H1 (cell line): ENCODE measurements at regions not wholly inside any gene's neighbourhood (a gene's known extent, or its start where the extent isn't known, plus 50 kb on each side); places are given as distances from the start of the nearest gene placed in this dataset.

Source experiments
- BACH1 ChIP-seq: IDR thresholded peaks from 2 replicates; pipeline ENCODE4 v1.6.1; 2012; ENCODE audit warnings: low read length, improper control_type of control experiment
- CBX5 ChIP-seq: fragments of 300-800, 300-1000 bp; sonication (generic); IDR thresholded peaks from 2 replicates; pipeline ENCODE4 v1.7.1; 2016; ENCODE audit warnings: antibody characterized with exemption, low read length, low read depth
- CHD2 ChIP-seq: IDR thresholded peaks from 2 replicates; pipeline ENCODE4 v1.6.1; 2012; ENCODE audit warnings: low read length, improper control_type of control experiment
- GABPA ChIP-seq: IDR thresholded peaks from 2 replicates; pipeline ENCODE4 v1.6.1; 2011; ENCODE audit warnings: mild to moderate bottlenecking, low read length, moderate library complexity, borderline replicate concordance; ENCODE audit not compliant: insufficient read depth
- SIX5 ChIP-seq: IDR thresholded peaks from 2 replicates; pipeline ENCODE4 v1.6.1; 2011; ENCODE audit warnings: mild to moderate bottlenecking, low read depth, low read length
- TEAD4 ChIP-seq: IDR thresholded peaks from 2 replicates; pipeline ENCODE4 v1.6.1; 2012; ENCODE audit warnings: low read depth, low read length, inconsistent platforms, mixed read lengths
- TF ChIP-seq, protein P1 (sequence below): fragments of 300-600 bp; sonication (generic); IDR thresholded peaks from 2 replicates; pipeline ENCODE4 v1.7.1; 2012; ENCODE audit warnings: low read length, moderate library complexity, mild to moderate bottlenecking, inconsistent platforms; ENCODE audit not compliant: insufficient replicate concordance

DNA sequence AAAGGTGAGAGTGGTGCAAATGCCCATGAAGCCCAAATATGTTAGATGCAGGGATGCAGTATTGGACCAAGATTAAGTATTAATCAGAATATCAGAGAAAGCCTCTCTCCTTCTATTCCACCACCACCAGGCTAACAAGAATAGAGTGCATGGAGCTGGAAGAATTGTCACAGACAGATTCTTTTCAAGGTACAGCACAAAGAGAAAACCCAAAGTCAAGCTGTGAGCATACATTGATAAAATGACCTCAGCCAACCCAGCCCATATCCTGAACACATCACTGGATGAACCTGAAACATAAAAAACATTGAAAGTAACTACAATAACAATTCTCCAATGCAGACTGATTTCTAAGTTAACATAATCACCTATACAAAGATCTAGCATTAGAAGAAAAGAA lies 445.7 kb upstream of the NETO1 start (continued):
- TF ChIP-seq, protein P1, sequence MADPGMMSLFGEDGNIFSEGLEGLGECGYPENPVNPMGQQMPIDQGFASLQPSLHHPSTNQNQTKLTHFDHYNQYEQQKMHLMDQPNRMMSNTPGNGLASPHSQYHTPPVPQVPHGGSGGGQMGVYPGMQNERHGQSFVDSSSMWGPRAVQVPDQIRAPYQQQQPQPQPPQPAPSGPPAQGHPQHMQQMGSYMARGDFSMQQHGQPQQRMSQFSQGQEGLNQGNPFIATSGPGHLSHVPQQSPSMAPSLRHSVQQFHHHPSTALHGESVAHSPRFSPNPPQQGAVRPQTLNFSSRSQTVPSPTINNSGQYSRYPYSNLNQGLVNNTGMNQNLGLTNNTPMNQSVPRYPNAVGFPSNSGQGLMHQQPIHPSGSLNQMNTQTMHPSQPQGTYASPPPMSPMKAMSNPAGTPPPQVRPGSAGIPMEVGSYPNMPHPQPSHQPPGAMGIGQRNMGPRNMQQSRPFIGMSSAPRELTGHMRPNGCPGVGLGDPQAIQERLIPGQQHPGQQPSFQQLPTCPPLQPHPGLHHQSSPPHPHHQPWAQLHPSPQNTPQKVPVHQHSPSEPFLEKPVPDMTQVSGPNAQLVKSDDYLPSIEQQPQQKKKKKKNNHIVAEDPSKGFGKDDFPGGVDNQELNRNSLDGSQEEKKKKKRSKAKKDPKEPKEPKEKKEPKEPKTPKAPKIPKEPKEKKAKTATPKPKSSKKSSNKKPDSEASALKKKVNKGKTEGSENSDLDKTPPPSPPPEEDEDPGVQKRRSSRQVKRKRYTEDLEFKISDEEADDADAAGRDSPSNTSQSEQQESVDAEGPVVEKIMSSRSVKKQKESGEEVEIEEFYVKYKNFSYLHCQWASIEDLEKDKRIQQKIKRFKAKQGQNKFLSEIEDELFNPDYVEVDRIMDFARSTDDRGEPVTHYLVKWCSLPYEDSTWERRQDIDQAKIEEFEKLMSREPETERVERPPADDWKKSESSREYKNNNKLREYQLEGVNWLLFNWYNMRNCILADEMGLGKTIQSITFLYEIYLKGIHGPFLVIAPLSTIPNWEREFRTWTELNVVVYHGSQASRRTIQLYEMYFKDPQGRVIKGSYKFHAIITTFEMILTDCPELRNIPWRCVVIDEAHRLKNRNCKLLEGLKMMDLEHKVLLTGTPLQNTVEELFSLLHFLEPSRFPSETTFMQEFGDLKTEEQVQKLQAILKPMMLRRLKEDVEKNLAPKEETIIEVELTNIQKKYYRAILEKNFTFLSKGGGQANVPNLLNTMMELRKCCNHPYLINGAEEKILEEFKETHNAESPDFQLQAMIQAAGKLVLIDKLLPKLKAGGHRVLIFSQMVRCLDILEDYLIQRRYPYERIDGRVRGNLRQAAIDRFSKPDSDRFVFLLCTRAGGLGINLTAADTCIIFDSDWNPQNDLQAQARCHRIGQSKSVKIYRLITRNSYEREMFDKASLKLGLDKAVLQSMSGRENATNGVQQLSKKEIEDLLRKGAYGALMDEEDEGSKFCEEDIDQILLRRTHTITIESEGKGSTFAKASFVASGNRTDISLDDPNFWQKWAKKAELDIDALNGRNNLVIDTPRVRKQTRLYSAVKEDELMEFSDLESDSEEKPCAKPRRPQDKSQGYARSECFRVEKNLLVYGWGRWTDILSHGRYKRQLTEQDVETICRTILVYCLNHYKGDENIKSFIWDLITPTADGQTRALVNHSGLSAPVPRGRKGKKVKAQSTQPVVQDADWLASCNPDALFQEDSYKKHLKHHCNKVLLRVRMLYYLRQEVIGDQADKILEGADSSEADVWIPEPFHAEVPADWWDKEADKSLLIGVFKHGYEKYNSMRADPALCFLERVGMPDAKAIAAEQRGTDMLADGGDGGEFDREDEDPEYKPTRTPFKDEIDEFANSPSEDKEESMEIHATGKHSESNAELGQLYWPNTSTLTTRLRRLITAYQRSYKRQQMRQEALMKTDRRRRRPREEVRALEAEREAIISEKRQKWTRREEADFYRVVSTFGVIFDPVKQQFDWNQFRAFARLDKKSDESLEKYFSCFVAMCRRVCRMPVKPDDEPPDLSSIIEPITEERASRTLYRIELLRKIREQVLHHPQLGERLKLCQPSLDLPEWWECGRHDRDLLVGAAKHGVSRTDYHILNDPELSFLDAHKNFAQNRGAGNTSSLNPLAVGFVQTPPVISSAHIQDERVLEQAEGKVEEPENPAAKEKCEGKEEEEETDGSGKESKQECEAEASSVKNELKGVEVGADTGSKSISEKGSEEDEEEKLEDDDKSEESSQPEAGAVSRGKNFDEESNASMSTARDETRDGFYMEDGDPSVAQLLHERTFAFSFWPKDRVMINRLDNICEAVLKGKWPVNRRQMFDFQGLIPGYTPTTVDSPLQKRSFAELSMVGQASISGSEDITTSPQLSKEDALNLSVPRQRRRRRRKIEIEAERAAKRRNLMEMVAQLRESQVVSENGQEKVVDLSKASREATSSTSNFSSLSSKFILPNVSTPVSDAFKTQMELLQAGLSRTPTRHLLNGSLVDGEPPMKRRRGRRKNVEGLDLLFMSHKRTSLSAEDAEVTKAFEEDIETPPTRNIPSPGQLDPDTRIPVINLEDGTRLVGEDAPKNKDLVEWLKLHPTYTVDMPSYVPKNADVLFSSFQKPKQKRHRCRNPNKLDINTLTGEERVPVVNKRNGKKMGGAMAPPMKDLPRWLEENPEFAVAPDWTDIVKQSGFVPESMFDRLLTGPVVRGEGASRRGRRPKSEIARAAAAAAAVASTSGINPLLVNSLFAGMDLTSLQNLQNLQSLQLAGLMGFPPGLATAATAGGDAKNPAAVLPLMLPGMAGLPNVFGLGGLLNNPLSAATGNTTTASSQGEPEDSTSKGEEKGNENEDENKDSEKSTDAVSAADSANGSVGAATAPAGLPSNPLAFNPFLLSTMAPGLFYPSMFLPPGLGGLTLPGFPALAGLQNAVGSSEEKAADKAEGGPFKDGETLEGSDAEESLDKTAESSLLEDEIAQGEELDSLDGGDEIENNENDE: no peak
- no peak for TF ChIP-seq CBX5
- TF ChIP-seq GABPA: no peak
- TF ChIP-seq SIX5: no peak
- TF ChIP-seq BACH1: no peak
- TF ChIP-seq TEAD4: no peak
- no peak for TF ChIP-seq CHD2
- TF ChIP-seq, all 59 proteins: peak for 0
